ENCODE measurements at regions not wholly inside any gene's neighbourhood (a gene's known extent, or its start where the extent isn't known, plus 50 kb on each side); places are given as distances from the start of the nearest gene placed in this dataset.

DNA sequence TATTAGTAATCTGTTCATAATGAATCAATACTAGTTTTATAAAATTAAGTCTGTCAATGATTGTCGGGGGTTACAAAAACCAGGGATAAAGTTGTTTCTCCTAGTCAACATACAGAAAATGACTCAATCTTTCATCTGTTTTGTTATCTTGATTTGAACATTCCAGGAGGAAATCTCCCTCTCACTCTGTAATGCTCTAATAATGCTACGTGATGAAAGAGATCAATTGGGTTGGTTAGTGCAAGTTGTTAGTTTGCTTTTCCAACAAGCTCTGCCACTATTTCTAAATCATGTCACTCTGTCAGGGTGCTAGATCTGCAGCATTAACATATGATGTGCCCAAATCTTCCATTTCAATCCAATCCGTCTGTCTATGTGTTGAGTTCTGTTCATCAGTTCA is 379.5 kb upstream of the GJE1 start:
- TF ChIP-seq CTCF (IDR thresholded peaks at IDR 0.05) (no peak), EZH2 (IDR thresholded peaks at IDR 0.05) (no peak)
